GM12878 (cell line): ENCODE measurements at regions not wholly inside any gene's neighbourhood (a gene's known extent, or its start where the extent isn't known, plus 50 kb on each side); places are given as distances from the start of the nearest gene placed in this dataset.
A peak's percentile ranks its signal among the peaks of the same experiment; 100 is the strongest.

ENCODE experiments used
- ATAC-seq: fragments of 200-7000 bp; cut with Tn5 transposase; 3 replicates; pipeline ENCODE4 v1.9.1; 2020; ENCODE audit warnings: mild to moderate bottlenecking, moderate library complexity
- BruUV-seq: library from RNA; stranded (reverse); fragments of 400-500 nt; replicated peaks from 2 replicates; lab custom pipeline; 2021; lab: Mats Ljungman, UMichigan
- CTCF ChIA-PET: fragments of 300-600 bp; sonication (Branson Sonifier 250); formaldehyde crosslinking; extraction: SDS; loops from one replicate; lab custom pipeline; 2021; ENCODE audit warnings: inconsistent platforms; lab: Yijun Ruan, JAX
- POLR2A ChIA-PET: fragments of 350-600 bp; formaldehyde crosslinking; extraction: SDS; loops from one replicate; lab custom pipeline; 2021; ENCODE audit warnings: inconsistent platforms; lab: Charles Lee
- RAD21 ChIA-PET: fragments of 300-600 bp; sonication (Branson Sonifier 250); formaldehyde crosslinking; loops from one replicate; lab custom pipeline; 2023; ENCODE audit warnings: antibody characterized with exemption; ENCODE audit not compliant: unreplicated experiment; lab: Charles Lee
- SMC1A ChIA-PET: fragments of 300-600 bp; sonication (Branson Sonifier 250); formaldehyde crosslinking; loops from one replicate; lab custom pipeline; 2023; ENCODE audit not compliant: unreplicated experiment, uncharacterized antibody; lab: Charles Lee
- DNase-seq: peaks from one replicate; pipeline ENCODE4 v3.0.0-alpha.2; 2011; ENCODE audit warnings: low read depth, low spot score
- FAIRE-seq: peaks from 3 replicates; lab custom pipeline; 2011; peaks lifted over from hg19 to GRCh38; lab: Jason Lieb, UNC
- H2AFZ ChIP-seq: 2 replicates; pipeline ENCODE4 v1.6.0; 2011; ENCODE audit warnings: low read depth, low read length, control low read depth; ENCODE audit not compliant: control insufficient read depth
- H3K27ac ChIP-seq: 2 replicates; pipeline ENCODE4 v1.5.1; 2011; ENCODE audit warnings: control low read depth; ENCODE audit not compliant: control insufficient read depth, insufficient read depth
- H3K27me3 ChIP-seq, 2 experiments: replicated peaks in 1 of 2; 2 replicates each; pipeline versions ENCODE4 v1.6.0 to v1.6.1; 2011; ENCODE audit warnings: low read length in 1 of 2; ENCODE audit not compliant: control insufficient read depth in 2 of 2, insufficient read depth in 2 of 2
- H3K36me3 ChIP-seq, 2 experiments: 2 replicates each; pipeline ENCODE4 v1.5.1; 2011; ENCODE audit warnings: low read length in 1 of 2; ENCODE audit not compliant: control insufficient read depth in 2 of 2, insufficient read depth in 2 of 2
- H3K4me1 ChIP-seq: 2 replicates; pipeline ENCODE4 v1.6.1; 2011; ENCODE audit warnings: mild to moderate bottlenecking, low read length, moderate library complexity, mixed read lengths; ENCODE audit not compliant: control insufficient read depth, insufficient read depth
- H3K4me2 ChIP-seq: 2 replicates; pipeline ENCODE4 v1.6.0; 2011; ENCODE audit warnings: control low read depth; ENCODE audit not compliant: control insufficient read depth, insufficient read depth
- H3K4me3 ChIP-seq: fragments of 200-600 bp; sonication (generic); 2 replicates; pipeline ENCODE4 v1.5.1; 2016
- H3K79me2 ChIP-seq: 2 replicates; pipeline ENCODE4 v1.6.0; 2011; ENCODE audit warnings: low read length; ENCODE audit not compliant: control insufficient read depth, insufficient read depth
- H3K9ac ChIP-seq: 2 replicates; pipeline ENCODE4 v1.8.0; 2011; ENCODE audit warnings: low read length, control low read depth, mixed read lengths; ENCODE audit not compliant: control insufficient read depth, insufficient read depth
- H3K9me3 ChIP-seq: replicated peaks from 3 replicates; pipeline ENCODE4 v1.5.1; 2011; ENCODE audit warnings: mild to moderate bottlenecking, low read length; ENCODE audit not compliant: control insufficient read depth, insufficient read depth
- H4K20me1 ChIP-seq: 2 replicates; pipeline ENCODE4 v1.6.0; 2011; ENCODE audit not compliant: control insufficient read depth, insufficient read depth
- ETV6 ChIP-seq, 2 experiments: fragments of 450-650 bp in 1 of 2; IDR thresholded peaks in 1 of 2; conservative IDR thresholded peaks in 1 of 2; 2 replicates each; pipeline ENCODE4 v1.6.1; 2014; ENCODE audit warnings: antibody characterized with exemption in 1 of 2, borderline replicate concordance in 1 of 2, low read depth in 1 of 2, mild to moderate bottlenecking in 1 of 2, moderate library complexity in 1 of 2
- IKZF2 ChIP-seq, 2 experiments: fragments of 450-650 bp; IDR thresholded peaks; 2 replicates each; pipeline ENCODE4 v1.6.1; 2017; ENCODE audit warnings: mild to moderate bottlenecking in 2 of 2, moderate library complexity in 2 of 2
- MEF2B ChIP-seq: fragments of 450-650 bp; IDR thresholded peaks from 2 replicates; pipeline ENCODE4 v1.6.1; 2018; ENCODE audit warnings: mild to moderate bottlenecking, moderate library complexity; ENCODE audit not compliant: partially characterized antibody, poor library complexity, severe bottlenecking
- ZNF622 ChIP-seq: fragments of 450-650 bp; IDR thresholded peaks from 2 replicates; pipeline ENCODE4 v1.6.1; 2017; ENCODE audit warnings: mild to moderate bottlenecking, inconsistent platforms
- WGBS: methylation state at CpG from one replicate; pipeline ENCODE4 v1.1.6; 2016; ENCODE audit warnings: low lambda C conversion rate; ENCODE audit not compliant: insufficient replicate concordance, insufficient coverage; ENCODE audit errors: missing lambda C conversion rate; 5-methylcytosine and 5-hydroxymethylcytosine counted together
- in situ Hi-C: fragments of 300-500 bp; cut with MboI; formaldehyde crosslinking; loops from 9 replicates; pipeline ENCODE4 v1.14.3; 2018; ENCODE audit warnings: mixed read lengths
- intact Hi-C: fragments of 100-400 bp; cut with micrococcal nuclease; formaldehyde crosslinking; loops from one replicate; pipeline ENCODE4 v1.14.2; 2022; ENCODE audit not compliant: unreplicated experiment
- TF ChIP-seq, protein P1 (sequence below): fragments of 450-650 bp; IDR thresholded peaks from 2 replicates; pipeline ENCODE4 v1.6.1; 2016; ENCODE audit warnings: mild to moderate bottlenecking

GRCh38 chr7:36777062-36777461 lies 52.8 kb upstream of the AOAH start:
- no peaks in the 10 kb centered on the region for H3K79me2 ChIP-seq
- ChIA-PET RAD21 (no interaction called here), SMC1A (interaction anchor here (1.0 to 1.9 kb wide), 2 partner anchors 18 to 53 kb away, joined by 3 to 4 read pairs; partner anchors contain the start of gene AOAH), POLR2A (no interaction called here), CTCF (no interaction called here)
- intact Hi-C loops (no loop called here), in situ Hi-C loops (no loop called here)
- BruUV-seq, result no TSS peak
- no peak overlapping the region for H3K4me2 ChIP-seq
- no peak overlapping the region for H3K9ac ChIP-seq
- H3K27ac ChIP-seq, result no peak overlapping the region
- no peaks in the 10 kb centered on the region for H3K9me3 ChIP-seq
- H3K4me1 ChIP-seq, result no peaks in the 10 kb centered on the region
- TF ChIP-seq ZNF622 (no peak), ETV6 (conservative IDR thresholded peaks at IDR 0.05 in 1 of 2, IDR thresholded peaks at IDR 0.05 in 1 of 2; ENCODE audit: borderline replicate concordance in 1 of 2, low read depth in 1 of 2) (0 out of 4 replicates have a peak, but pooled peaks of 1 of the 2 experiments have one; percentile 35)
- H3K36me3 ChIP-seq, result no peaks in the 10 kb centered on the region
- 0 out of 4 replicates have a peak, but pooled peaks cover 0 to 1% of the 10 kb centered on the region in 2 experiments for H3K27me3 ChIP-seq
- FAIRE-seq (no peak), DNase-seq (no peak), ATAC-seq (no peak)
- no peaks in the 10 kb centered on the region for H4K20me1 ChIP-seq
- no peak overlapping the region for H2AFZ ChIP-seq
- no peak overlapping the region for H3K4me3 ChIP-seq
- 21% methylated on average over 7 of the region's 7 CpGs for WGBS

- FAIRE-seq, result no peak
- TF ChIP-seq IKZF2 (IDR thresholded peaks at IDR 0.05), result 0 out of 4 replicates have a peak, but pooled peaks of 1 of the 2 experiments have one; percentile 19
- TF ChIP-seq, protein P1, sequence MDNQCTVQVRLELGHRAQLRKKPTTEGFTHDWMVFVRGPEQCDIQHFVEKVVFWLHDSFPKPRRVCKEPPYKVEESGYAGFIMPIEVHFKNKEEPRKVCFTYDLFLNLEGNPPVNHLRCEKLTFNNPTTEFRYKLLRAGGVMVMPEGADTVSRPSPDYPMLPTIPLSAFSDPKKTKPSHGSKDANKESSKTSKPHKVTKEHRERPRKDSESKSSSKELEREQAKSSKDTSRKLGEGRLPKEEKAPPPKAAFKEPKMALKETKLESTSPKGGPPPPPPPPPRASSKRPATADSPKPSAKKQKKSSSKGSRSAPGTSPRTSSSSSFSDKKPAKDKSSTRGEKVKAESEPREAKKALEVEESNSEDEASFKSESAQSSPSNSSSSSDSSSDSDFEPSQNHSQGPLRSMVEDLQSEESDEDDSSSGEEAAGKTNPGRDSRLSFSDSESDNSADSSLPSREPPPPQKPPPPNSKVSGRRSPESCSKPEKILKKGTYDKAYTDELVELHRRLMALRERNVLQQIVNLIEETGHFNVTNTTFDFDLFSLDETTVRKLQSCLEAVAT, result no peak
- TF ChIP-seq MEF2B, result peak; percentile 43
- TF ChIP-seq, all 136 proteins: peak for 2
- no peaks in the 10 kb centered on the region for H3K4me1 ChIP-seq
- H2AFZ ChIP-seq, result no peak overlapping the region
- WGBS, result 38% methylated on average over 1 of the region's 1 CpG
- H3K9ac ChIP-seq, result no peak overlapping the region
- no peaks in the 10 kb centered on the region for H3K36me3 ChIP-seq
- H3K9me3 ChIP-seq, result no peaks in the 10 kb centered on the region; the same call in 2 of the 3 replicates
- CTCF ChIA-PET, result no interaction called here
- DNase-seq (no peak), ATAC-seq (no peak; the same call in 2 of the 3 replicates)
- H3K4me3 ChIP-seq, result no peak overlapping the region
- no peak overlapping the region for H3K27ac ChIP-seq
- POLR2A ChIA-PET, result no interaction called here
- in situ Hi-C loops (no loop called here), intact Hi-C loops (no loop called here)
- H3K27me3 ChIP-seq, result 0 out of 4 replicates have a peak, but pooled peaks cover 0 to 1% of the 10 kb centered on the region in 2 experiments
- H4K20me1 ChIP-seq, result no peaks in the 10 kb centered on the region
- RAD21 ChIA-PET, result interaction anchor here (0.9 kb wide), 1 partner anchor 28 kb away, joined by 3 read pairs; no protein-coding TSS in a partner anchor
- SMC1A ChIA-PET, result interaction anchor here (1.8 kb wide), 1 partner anchor 49 kb away, joined by 4 read pairs; no protein-coding TSS in a partner anchor
- no peak overlapping the region for H3K4me2 ChIP-seq
- no peaks in the 10 kb centered on the region for H3K79me2 ChIP-seq
- no TSS peak for BruUV-seq
Measured at GRCh38 chr7:36775676-36776075, 51.4 kb upstream of the AOAH start.
